Frontal cortex (tissue), 3 donors: ENCODE measurements at regions not wholly inside any gene's neighbourhood (a gene's known extent, or its start where the extent isn't known, plus 50 kb on each side); places are given as distances from the start of the nearest gene placed in this dataset.

ENCODE experiments used
- DNase-seq, 2 donors: peaks; one replicate each; pipeline ENCODE4 v3.0.0; 2012; ENCODE audit warnings: low spot score in 2 of 2
- FAIRE-seq: peaks from 2 replicates; lab custom pipeline; 2012; peaks lifted over from hg19 to GRCh38; lab: Jason Lieb, UNC
- donor health status: control.
- donor health status: control.
- donor health status: control.

- DNase-seq (no peak), FAIRE-seq (no peak)
These were observed 53.7 kb downstream of the RPS12 start for GRCh38 chr6:132868057-132868456.

GRCh38 chr6:132872923-132873322 is 58.6 kb downstream of the RPS12 start:
- DNase-seq (no peak), FAIRE-seq (no peak)

- DNase-seq (no peak), FAIRE-seq (no peak)
These were observed 62.6 kb downstream of the RPS12 start for GRCh38 chr6:132877003-132877402.

- DNase-seq, result no peak
- no peak for FAIRE-seq
These were observed 72.8 kb downstream of the RPS12 start for GRCh38 chr6:132887204-132887603.

- FAIRE-seq, result no peak
- no peak for DNase-seq
These were observed 74.3 kb downstream of the RPS12 start for GRCh38 chr6:132888701-132889100.

- FAIRE-seq (no peak), DNase-seq (no peak)
These were observed 78.8 kb downstream of the RPS12 start for GRCh38 chr6:132892929-132893771.

- DNase-seq, result no peak
- FAIRE-seq, result no peak
These were observed 79.6 kb downstream of the RPS12 start for GRCh38 chr6:132893772-132894490.

GRCh38 chr6:132898376-132898775 is 84.0 kb downstream of the RPS12 start:
- FAIRE-seq (no peak), DNase-seq (no peak)

- FAIRE-seq (no peak), DNase-seq (no peak)
These were observed 86.5 kb downstream of the RPS12 start for GRCh38 chr6:132900849-132901248.

GRCh38 chr6:132902901-132903300 is 88.5 kb downstream of the RPS12 start:
- no peak for FAIRE-seq
- DNase-seq, result no peak

- no peak for DNase-seq
These were observed 92.9 kb downstream of the RPS12 start for GRCh38 chr6:132907231-132907630.

GRCh38 chr6:132907914-132908313 is 93.5 kb downstream of the RPS12 start:
- no peak for DNase-seq
- no peak for FAIRE-seq

More at GRCh38 chr6:132907231-132907630, 92.9 kb downstream of the RPS12 start:
- no peak for FAIRE-seq

- DNase-seq, result no peak
- no peak for FAIRE-seq
These were observed 95.4 kb downstream of the RPS12 start for GRCh38 chr6:132909742-132910141.

- FAIRE-seq, result no peak
These were observed 96.4 kb downstream of the RPS12 start for GRCh38 chr6:132910759-132911158.

GRCh38 chr6:132919045-132919860 is 104.9 kb downstream of the RPS12 start:
- FAIRE-seq (no peak), DNase-seq (no peak)

More at GRCh38 chr6:132910759-132911158, 96.4 kb downstream of the RPS12 start:
- no peak for DNase-seq

GRCh38 chr6:132927713-132928112 is 113.3 kb downstream of the RPS12 start:
- no peak for FAIRE-seq
- DNase-seq, result no peak

- FAIRE-seq (no peak), DNase-seq (no peak)
These were observed 114.8 kb downstream of the RPS12 start for GRCh38 chr6:132929141-132929540.

GRCh38 chr6:132931313-132931712 is 116.9 kb downstream of the RPS12 start:
- DNase-seq, result no peak
- FAIRE-seq, result no peak

- DNase-seq (no peak), FAIRE-seq (no peak)
These were observed 117.7 kb downstream of the RPS12 start for GRCh38 chr6:132931936-132932514.

- DNase-seq (no peak), FAIRE-seq (no peak)
These were observed 118.2 kb downstream of the RPS12 start for GRCh38 chr6:132932588-132932987.
